NOMO-1 (cell line): ENCODE measurements at regions not wholly inside any gene's neighbourhood (a gene's known extent, or its start where the extent isn't known, plus 50 kb on each side); places are given as distances from the start of the nearest gene placed in this dataset.
"Not testable (repeated sequence)": the region's sequence is repeated elsewhere in the genome, so short reads cannot be mapped to it uniquely, and the experiment has no call there.

Experiments used
- DNase-seq, 2 experiments: peaks; one replicate each; lab custom pipeline; 2025; ENCODE audit not compliant: unreplicated experiment in 2 of 2; lab: John Stamatoyannopoulos, UW

GRCh38 chr17:53635444-53635843 is 187.3 kb upstream of the KIF2B start:
- no peak for DNase-seq

GRCh38 chr17:53633856-53634255 is 188.9 kb upstream of the KIF2B start:
- no peak for DNase-seq

GRCh38 chr17:53631486-53631885 is 191.2 kb upstream of the KIF2B start:
- no peak for DNase-seq

GRCh38 chr17:53630638-53631037 is 192.1 kb upstream of the KIF2B start:
- DNase-seq: no peak

GRCh38 chr17:53630115-53630514 is 192.6 kb upstream of the KIF2B start:
- DNase-seq: no peak

- no peak for DNase-seq
Observed at GRCh38 chr17:53629188-53629587, 193.5 kb upstream of the KIF2B start.

- no peak for DNase-seq
Observed at GRCh38 chr17:53628011-53628410, 194.7 kb upstream of the KIF2B start.

- DNase-seq: no peak
Observed at GRCh38 chr17:53627511-53627910, 195.2 kb upstream of the KIF2B start.

- no peak for DNase-seq
Observed at GRCh38 chr17:53626286-53626685, 196.4 kb upstream of the KIF2B start.

GRCh38 chr17:53619025-53619424 is 203.7 kb upstream of the KIF2B start:
- DNase-seq: no peak

- not testable (repeated sequence) for DNase-seq
Observed at GRCh38 chr17:53608208-53608607, 214.5 kb upstream of the KIF2B start.

GRCh38 chr17:53607475-53607874 is 215.3 kb upstream of the KIF2B start:
- DNase-seq: no peak

GRCh38 chr17:53588317-53588716 is 234.4 kb upstream of the KIF2B start:
- DNase-seq: no peak

- no peak for DNase-seq
Observed at GRCh38 chr17:53574038-53574437, 248.7 kb upstream of the KIF2B start.

- no peak for DNase-seq
Observed at GRCh38 chr17:53571342-53571741, 251.4 kb upstream of the KIF2B start.

- DNase-seq: no peak
Observed at GRCh38 chr17:53570731-53571130, 252.0 kb upstream of the KIF2B start.

- DNase-seq: no peak
Observed at GRCh38 chr17:53560953-53561352, 261.8 kb upstream of the KIF2B start.

GRCh38 chr17:53548252-53548651 is 274.5 kb upstream of the KIF2B start:
- no peak for DNase-seq

GRCh38 chr17:53543472-53543871 is 279.3 kb upstream of the KIF2B start:
- DNase-seq: no peak

GRCh38 chr17:53538129-53538617 is 284.6 kb upstream of the KIF2B start:
- no peak for DNase-seq

- no peak for DNase-seq
Observed at GRCh38 chr17:53527473-53527872, 295.3 kb upstream of the KIF2B start.

- no peak for DNase-seq
Observed at GRCh38 chr17:53525590-53525989, 297.1 kb upstream of the KIF2B start.

- DNase-seq: no peak
Observed at GRCh38 chr17:53516636-53517035, 306.1 kb upstream of the KIF2B start.
